Glutamatergic neuron (in vitro differentiated cells): ENCODE measurements at regions not wholly inside any gene's neighbourhood (a gene's known extent, or its start where the extent isn't known, plus 50 kb on each side); places are given as distances from the start of the nearest gene placed in this dataset.

Experiments
- DNase-seq: peaks from one replicate; pipeline ENCODE4 v3.0.0; 2022
- H3K27ac Mint-ChIP-seq: one replicate; pipeline ENCODE4 v1.8.0; 2020; ENCODE audit warnings: mild to moderate bottlenecking, mixed read lengths, inconsistent platforms; ENCODE audit not compliant: unreplicated experiment
- H3K27me3 Mint-ChIP-seq: one replicate; pipeline ENCODE4 v1.8.0; 2020; ENCODE audit warnings: mild to moderate bottlenecking, moderate library complexity, mixed read lengths, inconsistent platforms; ENCODE audit not compliant: unreplicated experiment
- H3K36me3 Mint-ChIP-seq: one replicate; pipeline ENCODE4 v1.8.0; 2020; ENCODE audit warnings: mild to moderate bottlenecking, mixed read lengths, inconsistent platforms; ENCODE audit not compliant: unreplicated experiment
- H3K4me1 Mint-ChIP-seq: one replicate; pipeline ENCODE4 v1.8.0; 2020; ENCODE audit warnings: mild to moderate bottlenecking, low read depth, mixed read lengths, inconsistent platforms; ENCODE audit not compliant: unreplicated experiment
- H3K4me3 Mint-ChIP-seq: one replicate; pipeline ENCODE4 v1.8.0; 2020; ENCODE audit warnings: mild to moderate bottlenecking, mixed read lengths, inconsistent platforms; ENCODE audit not compliant: unreplicated experiment
- H3K9me3 Mint-ChIP-seq: one replicate; pipeline ENCODE4 v1.8.0; 2020; ENCODE audit warnings: mild to moderate bottlenecking, moderate library complexity, mixed read lengths, inconsistent platforms; ENCODE audit not compliant: unreplicated experiment
- CTCF ChIP-seq: fragments of 200-600 bp; sonication (generic); IDR thresholded peaks from one replicate; pipeline ENCODE4 v1.5.0; 2021; ENCODE audit not compliant: partially characterized antibody, unreplicated experiment

- H3K4me3 Mint-ChIP-seq = no peak overlapping the region
- no peak for DNase-seq
- no peak for TF ChIP-seq CTCF
- no peak overlapping the region for H3K27ac Mint-ChIP-seq
- H3K27me3 Mint-ChIP-seq = no peaks in the 10 kb centered on the region
- H3K4me1 Mint-ChIP-seq = no peaks in the 10 kb centered on the region
- no peaks in the 10 kb centered on the region for H3K36me3 Mint-ChIP-seq
- H3K9me3 Mint-ChIP-seq = no peaks in the 10 kb centered on the region
Measured at GRCh38 chr13:86174622-86175021, 375.4 kb upstream of the SLITRK6 start.

- H3K27me3 Mint-ChIP-seq = no peaks in the 10 kb centered on the region
- H3K27ac Mint-ChIP-seq = no peak overlapping the region
- H3K4me1 Mint-ChIP-seq = no peaks in the 10 kb centered on the region
- DNase-seq = no peak
- no peak overlapping the region for H3K4me3 Mint-ChIP-seq
- H3K9me3 Mint-ChIP-seq = no peaks in the 10 kb centered on the region
- no peak for TF ChIP-seq CTCF
- no peaks in the 10 kb centered on the region for H3K36me3 Mint-ChIP-seq
Measured at GRCh38 chr13:86172961-86173360, 373.7 kb upstream of the SLITRK6 start.

- Mint-ChIP-seq H3K4me1 (peaks cover 6% of the 10 kb centered on the region), H3K27ac (no peak overlapping the region), H3K36me3 (no peaks in the 10 kb centered on the region), H3K9me3 (peaks cover 3% of the 10 kb centered on the region), H3K27me3 (no peaks in the 10 kb centered on the region), H3K4me3 (no peak overlapping the region)
- DNase-seq = no peak
- TF ChIP-seq CTCF = no peak
Measured at GRCh38 chr13:86161257-86161656, 362.0 kb upstream of the SLITRK6 start.

GRCh38 chr13:86155756-86156155 is 356.5 kb upstream of the SLITRK6 start:
- H3K4me1 Mint-ChIP-seq = peaks cover 5% of the 10 kb centered on the region
- H3K36me3 Mint-ChIP-seq = no peaks in the 10 kb centered on the region
- H3K4me3 Mint-ChIP-seq = no peak overlapping the region
- H3K27ac Mint-ChIP-seq = no peak overlapping the region
- no peak for DNase-seq
- no peaks in the 10 kb centered on the region for H3K27me3 Mint-ChIP-seq
- H3K9me3 Mint-ChIP-seq = peaks cover 3% of the 10 kb centered on the region
- no peak for TF ChIP-seq CTCF

- no peaks in the 10 kb centered on the region for H3K4me1 Mint-ChIP-seq
- TF ChIP-seq CTCF = no peak
- H3K4me3 Mint-ChIP-seq = no peak overlapping the region
- H3K27me3 Mint-ChIP-seq = peaks cover 2% of the 10 kb centered on the region
- no peak for DNase-seq
- H3K36me3 Mint-ChIP-seq = no peaks in the 10 kb centered on the region
- peaks cover 1% of the 10 kb centered on the region for H3K9me3 Mint-ChIP-seq
- H3K27ac Mint-ChIP-seq = no peak overlapping the region
Measured at GRCh38 chr13:86142080-86142479, 342.9 kb upstream of the SLITRK6 start.
